Mesothelial cell of epicardium (in vitro differentiated cells): ENCODE measurements at regions not wholly inside any gene's neighbourhood (a gene's known extent, or its start where the extent isn't known, plus 50 kb on each side); places are given as distances from the start of the nearest gene placed in this dataset.
"Not testable (repeated sequence)": the region's sequence is repeated elsewhere in the genome, so short reads cannot be mapped to it uniquely, and the experiment has no call there.

Experiments
- DNase-seq, 2 experiments: peaks; one replicate each; pipeline ENCODE4 v3.0.0; 2021; ENCODE audit warnings: low spot score in 2 of 2; ENCODE audit not compliant: unreplicated experiment in 2 of 2
- H3K27ac Mint-ChIP-seq: 2 replicates; pipeline ENCODE4 v1.8.0; 2021; ENCODE audit warnings: mixed read lengths
- H3K27me3 Mint-ChIP-seq: 2 replicates; pipeline ENCODE4 v1.8.0; 2021; ENCODE audit warnings: low read depth, mixed read lengths
- H3K36me3 Mint-ChIP-seq: 2 replicates; pipeline ENCODE4 v1.8.0; 2021; ENCODE audit warnings: mixed read lengths
- H3K4me1 Mint-ChIP-seq: 2 replicates; pipeline ENCODE4 v1.8.0; 2021; ENCODE audit warnings: mixed read lengths
- H3K4me3 Mint-ChIP-seq: 2 replicates; pipeline ENCODE4 v1.8.0; 2021; ENCODE audit warnings: mild to moderate bottlenecking, moderate library complexity, mixed read lengths
- H3K9me3 Mint-ChIP-seq: 2 replicates; pipeline ENCODE4 v1.8.0; 2021; ENCODE audit warnings: mixed read lengths
- CTCF ChIP-seq: fragments of 200-600 bp; sonication (generic); IDR thresholded peaks from one replicate; pipeline ENCODE4 v1.5.0; 2021; ENCODE audit warnings: antibody characterized with exemption; ENCODE audit not compliant: unreplicated experiment

- H3K27me3 Mint-ChIP-seq, result no peaks in the 10 kb centered on the region
- H3K36me3 Mint-ChIP-seq, result no peaks in the 10 kb centered on the region
- no peaks in the 10 kb centered on the region for H3K4me1 Mint-ChIP-seq
- no peaks in the 10 kb centered on the region for H3K9me3 Mint-ChIP-seq
- no peak for TF ChIP-seq CTCF
- H3K27ac Mint-ChIP-seq, result no peak overlapping the region
- DNase-seq, result no peak
- no peak overlapping the region for H3K4me3 Mint-ChIP-seq
Measured at GRCh38 chr6:141513830-141514229, 618.9 kb upstream of the GJE1 start.

- no peak for DNase-seq
- Mint-ChIP-seq H3K4me3 (no peak overlapping the region), H3K4me1 (no peaks in the 10 kb centered on the region), H3K9me3 (peaks cover 12% of the 10 kb centered on the region), H3K36me3 (peaks cover 4% of the 10 kb centered on the region), H3K27me3 (no peaks in the 10 kb centered on the region), H3K27ac (no peak overlapping the region)
- TF ChIP-seq CTCF, result no peak
Measured at GRCh38 chr6:141510803-141511202, 621.9 kb upstream of the GJE1 start.

- H3K27me3 Mint-ChIP-seq, H3K36me3 Mint-ChIP-seq, H3K4me1 Mint-ChIP-seq, H3K27ac Mint-ChIP-seq, DNase-seq, H3K4me3 Mint-ChIP-seq: not testable (repeated sequence)
- peaks cover 34% of the 10 kb centered on the region for H3K9me3 Mint-ChIP-seq
Measured at GRCh38 chr6:141506062-141506461, 626.7 kb upstream of the GJE1 start.

GRCh38 chr6:141504318-141504717 lies 628.4 kb upstream of the GJE1 start:
- H3K4me1 Mint-ChIP-seq, DNase-seq, H3K4me3 Mint-ChIP-seq, H3K27me3 Mint-ChIP-seq, H3K27ac Mint-ChIP-seq, H3K36me3 Mint-ChIP-seq: not testable (repeated sequence)
- peaks cover 34% of the 10 kb centered on the region for H3K9me3 Mint-ChIP-seq

GRCh38 chr6:141501616-141502015 lies 631.1 kb upstream of the GJE1 start:
- no peak for TF ChIP-seq CTCF
- DNase-seq, result no peak
- no peak overlapping the region for H3K4me3 Mint-ChIP-seq
- H3K27ac Mint-ChIP-seq, result no peak overlapping the region
- H3K27me3 Mint-ChIP-seq, result no peaks in the 10 kb centered on the region
- no peaks in the 10 kb centered on the region for H3K4me1 Mint-ChIP-seq
- peaks cover 34% of the 10 kb centered on the region for H3K9me3 Mint-ChIP-seq
- peaks cover 7% of the 10 kb centered on the region for H3K36me3 Mint-ChIP-seq

- TF ChIP-seq CTCF, result no peak
- Mint-ChIP-seq H3K27me3 (no peaks in the 10 kb centered on the region), H3K4me1 (no peaks in the 10 kb centered on the region), H3K4me3 (no peak overlapping the region), H3K36me3 (no peaks in the 10 kb centered on the region), H3K27ac (no peak overlapping the region), H3K9me3 (peaks cover 18% of the 10 kb centered on the region)
- DNase-seq, result no peak
Measured at GRCh38 chr6:141498977-141499376, 633.7 kb upstream of the GJE1 start.
